GM19239 (cell line): ENCODE measurements at regions not wholly inside any gene's neighbourhood (a gene's known extent, or its start where the extent isn't known, plus 50 kb on each side); places are given as distances from the start of the nearest gene placed in this dataset.
"Not testable (repeated sequence)": the region's sequence is repeated elsewhere in the genome, so short reads cannot be mapped to it uniquely, and the experiment has no call there.

Experiments
- DNase-seq: peaks from one replicate; pipeline ENCODE4 v3.0.0; 2011; ENCODE audit warnings: low spot score; ENCODE audit not compliant: insufficient read length
- FAIRE-seq: peaks from 2 replicates; lab custom pipeline; 2011; peaks lifted over from hg19 to GRCh38; lab: Jason Lieb, UNC

- FAIRE-seq, result no peak
- no peak for DNase-seq
Observed at GRCh38 chr18:21928925-21929324, 188.3 kb downstream of the MIB1 start.

GRCh38 chr18:21930177-21930576 lies 189.6 kb downstream of the MIB1 start:
- DNase-seq, result no peak
- FAIRE-seq, result no peak

GRCh38 chr18:21933931-21934765 lies 193.6 kb downstream of the MIB1 start:
- DNase-seq (no peak), FAIRE-seq (no peak)

- FAIRE-seq, result no peak
Observed at GRCh38 chr18:21934766-21935015, 194.1 kb downstream of the MIB1 start.

GRCh38 chr18:21943456-21943855 lies 202.9 kb downstream of the MIB1 start:
- DNase-seq (no peak), FAIRE-seq (no peak)

More at GRCh38 chr18:21934766-21935015, 194.1 kb downstream of the MIB1 start:
- DNase-seq, result no peak

- no peak for DNase-seq
- FAIRE-seq, result no peak
Observed at GRCh38 chr18:21949326-21950015, 208.9 kb downstream of the MIB1 start.

- peak; percentile 62 for DNase-seq
- peak; percentile 91 for FAIRE-seq
Observed at GRCh38 chr18:21955757-21956652, 213.4 kb upstream of the GATA6 start.

GRCh38 chr18:21958263-21958662 lies 211.1 kb upstream of the GATA6 start:
- DNase-seq (no peak), FAIRE-seq (no peak)

GRCh38 chr18:21958707-21959450 lies 210.5 kb upstream of the GATA6 start:
- DNase-seq (no peak), FAIRE-seq (no peak)

- DNase-seq (no peak), FAIRE-seq (no peak)
Observed at GRCh38 chr18:21960189-21960588, 209.2 kb upstream of the GATA6 start.

- FAIRE-seq, result no peak
Observed at GRCh38 chr18:21963336-21963735, 206.1 kb upstream of the GATA6 start.

GRCh38 chr18:21968338-21968737 lies 201.1 kb upstream of the GATA6 start:
- no peak for FAIRE-seq
- DNase-seq, result no peak

More at GRCh38 chr18:21963336-21963735, 206.1 kb upstream of the GATA6 start:
- no peak for DNase-seq

- no peak for DNase-seq
- no peak for FAIRE-seq
Observed at GRCh38 chr18:21972281-21972680, 197.1 kb upstream of the GATA6 start.

- not testable (repeated sequence) for FAIRE-seq, DNase-seq
Observed at GRCh38 chr18:21975954-21976353, 193.4 kb upstream of the GATA6 start.

GRCh38 chr18:21978546-21979170 lies 190.7 kb upstream of the GATA6 start:
- no peak for FAIRE-seq
- no peak for DNase-seq

- DNase-seq (no peak), FAIRE-seq (no peak)
Observed at GRCh38 chr18:21979171-21979560, 190.2 kb upstream of the GATA6 start.

GRCh38 chr18:21979759-21980158 lies 189.6 kb upstream of the GATA6 start:
- DNase-seq, result no peak
- FAIRE-seq, result no peak

GRCh38 chr18:21980744-21981143 lies 188.6 kb upstream of the GATA6 start:
- no peak for FAIRE-seq
- DNase-seq, result no peak

- DNase-seq, FAIRE-seq: not testable (repeated sequence)
Observed at GRCh38 chr18:21981489-21981888, 187.9 kb upstream of the GATA6 start.
